PFSK-1 (cell line): ENCODE measurements at regions not wholly inside any gene's neighbourhood (a gene's known extent, or its start where the extent isn't known, plus 50 kb on each side); places are given as distances from the start of the nearest gene placed in this dataset.

ENCODE experiments used
- POLR2AphosphoS5 ChIP-seq: IDR thresholded peaks from 2 replicates; pipeline ENCODE4 v1.6.1; 2012; ENCODE audit warnings: low read depth, mild to moderate bottlenecking, control low read depth, low read length, moderate library complexity
- SIN3A ChIP-seq: IDR thresholded peaks from 2 replicates; pipeline ENCODE4 v1.6.1; 2012; ENCODE audit warnings: mild to moderate bottlenecking, low read length, moderate library complexity, borderline replicate concordance; ENCODE audit not compliant: insufficient read depth
- TAF1 ChIP-seq: IDR thresholded peaks from 2 replicates; pipeline ENCODE4 v1.6.1; 2012; ENCODE audit warnings: low read length, control low read depth, borderline replicate concordance; ENCODE audit not compliant: insufficient read depth

GRCh38 chr22:48575618-48576332 is 1251.9 kb downstream of the BRD1 start:
- TF ChIP-seq POLR2AphosphoS5: no peak
- TF ChIP-seq SIN3A: no peak
- no peak for TF ChIP-seq TAF1
